A673 (cell line): ENCODE measurements at regions not wholly inside any gene's neighbourhood (a gene's known extent, or its start where the extent isn't known, plus 50 kb on each side); places are given as distances from the start of the nearest gene placed in this dataset.

Experiments used
- CTCF ChIP-seq: fragments of 300-800, 200-600 bp; sonication (generic); conservative IDR thresholded peaks from 2 replicates; pipeline ENCODE4 v1.5.1; 2017; ENCODE audit warnings: low read depth, mild to moderate bottlenecking, antibody characterized with exemption, low read length, moderate library complexity, mixed read lengths
- EZH2 ChIP-seq: fragments of 200-600 bp; sonication (generic); IDR thresholded peaks from 2 replicates; pipeline ENCODE4 v1.6.1; 2017; ENCODE audit warnings: borderline replicate concordance, low read depth, mild to moderate bottlenecking, mixed read lengths, antibody characterized with exemption, low read length; ENCODE audit not compliant: poor library complexity, severe bottlenecking

DNA sequence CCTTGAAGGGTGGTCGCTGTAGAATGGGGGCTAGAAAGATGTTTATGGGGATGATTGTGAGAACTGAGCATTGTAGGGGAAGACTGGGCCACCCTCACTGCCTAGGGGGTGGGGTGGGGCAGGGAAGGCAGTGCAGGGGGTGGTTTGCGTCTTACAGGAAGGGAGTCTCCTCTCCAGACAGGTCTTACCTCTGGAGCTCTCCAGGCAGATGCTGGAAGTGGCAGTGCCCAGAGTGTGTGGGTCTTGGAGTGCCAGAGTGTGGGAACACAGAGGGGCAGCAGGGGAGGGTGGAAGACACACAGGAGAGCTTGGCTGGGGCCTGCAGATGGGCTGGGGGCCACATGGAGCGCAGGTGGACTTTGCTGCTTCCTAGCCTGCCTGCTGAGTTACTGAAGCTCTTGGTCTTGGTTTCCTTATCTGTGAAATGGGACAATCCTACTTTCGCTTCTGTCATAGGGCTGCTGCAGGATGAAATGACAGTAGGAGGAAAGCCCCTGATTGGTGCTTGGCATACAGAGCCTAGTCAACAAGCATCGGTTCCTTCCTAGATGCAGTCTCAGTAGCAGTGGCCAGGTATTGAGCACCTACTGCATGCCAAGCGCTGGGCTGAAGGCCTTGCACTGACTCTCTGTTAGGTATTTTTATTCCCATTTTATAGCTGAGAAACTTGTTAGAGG is 118.3 kb downstream of the SLC25A47 start:
- TF ChIP-seq CTCF (no peak), EZH2 (no peak)
